NOMO-1 (cell line): ENCODE measurements at regions not wholly inside any gene's neighbourhood (a gene's known extent, or its start where the extent isn't known, plus 50 kb on each side); places are given as distances from the start of the nearest gene placed in this dataset.

Experiments used
- DNase-seq, 2 experiments: peaks; one replicate each; lab custom pipeline; 2025; ENCODE audit not compliant: unreplicated experiment in 2 of 2; lab: John Stamatoyannopoulos, UW

DNA sequence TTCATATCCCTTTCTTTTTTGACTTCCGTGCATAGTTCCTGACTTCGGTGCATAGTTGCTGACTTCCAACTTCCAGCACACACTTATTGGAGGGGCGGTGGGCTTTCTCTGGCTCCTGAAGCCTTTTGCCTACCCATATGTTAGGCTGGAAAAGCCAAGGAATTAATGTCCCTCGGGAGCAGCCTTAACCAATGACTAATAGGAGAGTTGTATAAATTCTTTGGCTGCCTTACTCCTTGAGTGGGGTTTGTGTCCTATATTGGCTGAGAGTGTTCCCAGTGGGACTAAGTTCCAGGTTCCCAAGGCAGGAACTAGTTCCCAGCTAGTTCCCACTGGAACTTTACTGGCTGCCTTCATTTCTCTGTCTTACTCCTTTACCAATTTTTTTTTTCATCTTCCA lies 105.7 kb downstream of the ZNF326 start:
- no peak for DNase-seq

DNA sequence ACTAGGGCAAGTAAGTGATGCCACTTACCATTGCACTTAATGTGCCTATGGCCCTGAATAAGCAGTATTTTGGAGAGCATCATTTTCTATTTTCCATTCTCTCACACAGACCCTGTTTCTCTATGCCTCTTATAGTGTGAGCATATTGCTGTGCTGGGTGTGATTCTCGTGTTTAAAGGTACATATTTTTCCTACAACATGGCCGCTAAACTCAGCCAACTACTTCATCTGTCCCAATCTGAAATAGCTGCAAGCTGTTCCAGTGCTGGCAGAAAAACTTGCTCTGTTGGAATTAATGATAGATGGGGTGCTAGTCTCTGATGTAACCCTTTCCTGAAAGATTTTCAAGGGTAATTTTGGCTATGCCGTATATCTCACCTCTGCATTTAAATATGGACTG lies 97.5 kb downstream of the ZNF326 start:
- no peak for DNase-seq
